Gastroesophageal sphincter (tissue), 4 donors: ENCODE measurements at regions not wholly inside any gene's neighbourhood (a gene's known extent, or its start where the extent isn't known, plus 50 kb on each side); places are given as distances from the start of the nearest gene placed in this dataset.

Source experiments
- ATAC-seq: fragments of 150-250 bp; one replicate; pipeline ENCODE4 v1.9.1; 2016; ENCODE audit warnings: mild to moderate bottlenecking, moderate library complexity
- H3K27ac ChIP-seq, 4 donors: fragments of 200-600 bp; sonication (generic) in 3 of 4; 1 replicate in 3 of 4; 2 replicates in 1 of 4; pipeline ENCODE4 v1.5.1; 2016 to 2019
- H3K27me3 ChIP-seq: fragments of 200-600 bp; sonication (generic); one replicate; pipeline ENCODE4 v1.5.1; 2019
- H3K36me3 ChIP-seq, 2 donors: fragments of 200-600 bp; sonication (generic); one replicate each; pipeline ENCODE4 v1.5.1; 2019; ENCODE audit warnings: control low read depth in 1 of 2
- H3K4me1 ChIP-seq, 3 donors: fragments of 200-600 bp; sonication (generic); 1 replicate in 2 of 3; 2 replicates in 1 of 3; pipeline ENCODE4 v1.5.1; 2016 to 2019; ENCODE audit warnings: control low read depth in 2 of 3
- H3K4me3 ChIP-seq, 2 donors: fragments of 200-600 bp; sonication (generic); one replicate each; pipeline ENCODE4 v1.5.1; 2019; ENCODE audit warnings: mild to moderate bottlenecking in 1 of 2, moderate library complexity in 1 of 2
- H3K9me3 ChIP-seq, 3 donors: fragments of 200-600 bp; sonication (generic); one replicate each; pipeline ENCODE4 v1.5.1; 2017 to 2019; ENCODE audit warnings: control low read depth in 2 of 3
- CTCF ChIP-seq, 4 experiments: fragments of 200-600 bp in 2 of 4; fragments of 450-650 bp in 2 of 4; sonication (generic) in 1 of 4; IDR thresholded peaks; one replicate each; pipeline ENCODE4 v1.5.1; 2017 to 2019; ENCODE audit warnings: antibody characterized with exemption in 4 of 4, mild to moderate bottlenecking in 2 of 4, moderate library complexity in 2 of 4
- EP300 ChIP-seq: sonication (generic); formaldehyde crosslinking; IDR thresholded peaks from one replicate; pipeline ENCODE4 v1.6.1; 2017; ENCODE audit warnings: antibody characterized with exemption, mild to moderate bottlenecking
- POLR2A ChIP-seq, 2 donors: fragments of 450-650 bp; IDR thresholded peaks; one replicate each; pipeline ENCODE4 v1.6.1; 2017; ENCODE audit warnings: antibody characterized with exemption in 2 of 2, mild to moderate bottlenecking in 2 of 2, moderate library complexity in 1 of 2
- POLR2AphosphoS5 ChIP-seq: sonication (generic); formaldehyde crosslinking; IDR thresholded peaks from one replicate; pipeline ENCODE4 v1.6.1; 2017; ENCODE audit warnings: antibody characterized with exemption
- WGBS, 2 donors: methylation state at CpG; one replicate each; pipeline ENCODE4 v1.1.5; 2018; ENCODE audit warnings: low coverage in 1 of 2; 5-methylcytosine and 5-hydroxymethylcytosine counted together

- no peak for TF ChIP-seq POLR2A (IDR thresholded peaks at IDR 0.05)
- TF ChIP-seq EP300, result no peak
- TF ChIP-seq POLR2AphosphoS5, result no peak
- TF ChIP-seq CTCF (IDR thresholded peaks at IDR 0.05), result no peak
- 80 to 96% methylated on average over 3 of the region's 3 CpGs for WGBS, 2 donors
- H3K36me3 ChIP-seq, result no peaks in the 10 kb centered on the region
- no peak overlapping the region for H3K27ac ChIP-seq
- no peaks in the 10 kb centered on the region for H3K4me1 ChIP-seq
- H3K4me3 ChIP-seq, result no peak overlapping the region
- H3K27me3 ChIP-seq, result no peaks in the 10 kb centered on the region
- no peaks in the 10 kb centered on the region for H3K9me3 ChIP-seq
- no peak for ATAC-seq
Measured at GRCh38 chr4:123166023-123166422, 230.6 kb upstream of the SPRY1 start.

- no peaks in the 10 kb centered on the region for H3K4me1 ChIP-seq
- no peak overlapping the region for H3K4me3 ChIP-seq
- no peaks in the 10 kb centered on the region for H3K9me3 ChIP-seq
- H3K36me3 ChIP-seq, result no peaks in the 10 kb centered on the region
- no peak overlapping the region for H3K27ac ChIP-seq
- no peaks in the 10 kb centered on the region for H3K27me3 ChIP-seq
- ATAC-seq, result no peak
- TF ChIP-seq CTCF (IDR thresholded peaks at IDR 0.05) (no peak), POLR2AphosphoS5 (no peak), POLR2A (IDR thresholded peaks at IDR 0.05) (no peak), EP300 (no peak)
Measured at GRCh38 chr4:123167931-123168330, 228.7 kb upstream of the SPRY1 start.

GRCh38 chr4:123168812-123169211 lies 227.8 kb upstream of the SPRY1 start:
- H3K27me3 ChIP-seq, result no peaks in the 10 kb centered on the region
- TF ChIP-seq EP300, result no peak
- TF ChIP-seq POLR2A (IDR thresholded peaks at IDR 0.05), result no peak
- TF ChIP-seq POLR2AphosphoS5, result no peak
- no peak for TF ChIP-seq CTCF (IDR thresholded peaks at IDR 0.05)
- H3K36me3 ChIP-seq, result no peaks in the 10 kb centered on the region
- ATAC-seq, result no peak
- H3K4me3 ChIP-seq, result no peak overlapping the region
- WGBS, 2 donors, result 70 to 97% methylated on average over 2 of the region's 2 CpGs
- no peaks in the 10 kb centered on the region for H3K4me1 ChIP-seq
- H3K9me3 ChIP-seq, result no peaks in the 10 kb centered on the region
- no peak overlapping the region for H3K27ac ChIP-seq

- no peaks in the 10 kb centered on the region for H3K27me3 ChIP-seq
- TF ChIP-seq CTCF (IDR thresholded peaks at IDR 0.05), result no peak
- no peak for TF ChIP-seq POLR2A (IDR thresholded peaks at IDR 0.05)
- no peak for TF ChIP-seq EP300
- no peak for TF ChIP-seq POLR2AphosphoS5
- 90 to 92% methylated on average over 3 to 4 of the region's 4 CpGs for WGBS, 2 donors
- H3K27ac ChIP-seq, result no peak overlapping the region
- H3K9me3 ChIP-seq, result no peaks in the 10 kb centered on the region
- no peak for ATAC-seq
- no peaks in the 10 kb centered on the region for H3K4me1 ChIP-seq
- H3K36me3 ChIP-seq, result no peaks in the 10 kb centered on the region
- no peak overlapping the region for H3K4me3 ChIP-seq
Measured at GRCh38 chr4:123170843-123171242, 225.8 kb upstream of the SPRY1 start.

GRCh38 chr4:123176605-123177004 lies 220.0 kb upstream of the SPRY1 start:
- no peak for TF ChIP-seq POLR2AphosphoS5
- TF ChIP-seq CTCF (IDR thresholded peaks at IDR 0.05), result no peak
- TF ChIP-seq EP300, result no peak
- no peak for TF ChIP-seq POLR2A (IDR thresholded peaks at IDR 0.05)
- Histone ChIP-seq H3K4me1 (no peaks in the 10 kb centered on the region), H3K4me3 (no peak overlapping the region), H3K36me3 (no peaks in the 10 kb centered on the region), H3K27me3 (no peaks in the 10 kb centered on the region), H3K9me3 (no peaks in the 10 kb centered on the region), H3K27ac (no peak overlapping the region)
- WGBS, 2 donors, result 71 to 91% methylated on average over 1 to 2 of the region's 2 CpGs
- no peak for ATAC-seq
